Hepatocyte (in vitro differentiated cells): ENCODE measurements at regions not wholly inside any gene's neighbourhood (a gene's known extent, or its start where the extent isn't known, plus 50 kb on each side); places are given as distances from the start of the nearest gene placed in this dataset.

ENCODE experiments used
- EZH2 ChIP-seq: fragments of 200-600 bp; sonication (generic); IDR thresholded peaks from 2 replicates; pipeline ENCODE4 v1.6.1; 2016; ENCODE audit warnings: antibody characterized with exemption, mild to moderate bottlenecking, borderline replicate concordance
- EZH2phosphoT487 ChIP-seq: fragments of 200-600 bp; sonication (generic); IDR thresholded peaks from one replicate; pipeline ENCODE4 v1.6.1; 2018; ENCODE audit warnings: antibody characterized with exemption, mild to moderate bottlenecking, low read depth, moderate library complexity; ENCODE audit not compliant: unreplicated experiment, severe bottlenecking
- TF ChIP-seq, protein P1 (sequence below): fragments of 200-600 bp; sonication (generic); IDR thresholded peaks from 2 replicates; pipeline ENCODE4 v1.5.1; 2016; ENCODE audit warnings: antibody characterized with exemption, mild to moderate bottlenecking; ENCODE audit not compliant: poor library complexity

- TF ChIP-seq, protein P1, sequence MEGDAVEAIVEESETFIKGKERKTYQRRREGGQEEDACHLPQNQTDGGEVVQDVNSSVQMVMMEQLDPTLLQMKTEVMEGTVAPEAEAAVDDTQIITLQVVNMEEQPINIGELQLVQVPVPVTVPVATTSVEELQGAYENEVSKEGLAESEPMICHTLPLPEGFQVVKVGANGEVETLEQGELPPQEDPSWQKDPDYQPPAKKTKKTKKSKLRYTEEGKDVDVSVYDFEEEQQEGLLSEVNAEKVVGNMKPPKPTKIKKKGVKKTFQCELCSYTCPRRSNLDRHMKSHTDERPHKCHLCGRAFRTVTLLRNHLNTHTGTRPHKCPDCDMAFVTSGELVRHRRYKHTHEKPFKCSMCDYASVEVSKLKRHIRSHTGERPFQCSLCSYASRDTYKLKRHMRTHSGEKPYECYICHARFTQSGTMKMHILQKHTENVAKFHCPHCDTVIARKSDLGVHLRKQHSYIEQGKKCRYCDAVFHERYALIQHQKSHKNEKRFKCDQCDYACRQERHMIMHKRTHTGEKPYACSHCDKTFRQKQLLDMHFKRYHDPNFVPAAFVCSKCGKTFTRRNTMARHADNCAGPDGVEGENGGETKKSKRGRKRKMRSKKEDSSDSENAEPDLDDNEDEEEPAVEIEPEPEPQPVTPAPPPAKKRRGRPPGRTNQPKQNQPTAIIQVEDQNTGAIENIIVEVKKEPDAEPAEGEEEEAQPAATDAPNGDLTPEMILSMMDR, result no peak
- no peak for TF ChIP-seq EZH2
- TF ChIP-seq EZH2phosphoT487, result no peak
Measured at GRCh38 chr12:87054226-87054625, 798.0 kb upstream of the MGAT4C start.
